ENCODE measurements at regions not wholly inside any gene's neighbourhood (a gene's known extent, or its start where the extent isn't known, plus 50 kb on each side); places are given as distances from the start of the nearest gene placed in this dataset.

DNA sequence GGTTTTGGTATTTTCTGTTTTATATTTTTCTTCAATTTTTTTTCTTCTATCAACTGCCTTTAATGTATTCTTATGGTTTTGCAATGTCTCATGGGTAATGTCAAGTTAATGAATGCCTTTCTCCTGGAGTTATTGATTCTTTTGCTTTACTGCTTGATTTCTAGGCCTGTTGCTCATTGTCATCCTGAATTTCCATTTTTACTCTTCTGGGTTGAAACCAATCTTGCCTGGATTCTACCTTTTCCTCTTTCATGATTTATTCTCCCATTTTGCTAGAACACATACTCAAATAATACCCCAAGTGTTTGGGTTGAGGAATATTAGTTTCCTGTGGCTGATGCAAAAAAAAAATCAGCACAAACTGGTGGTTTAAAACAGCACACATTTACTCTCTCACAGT lies 315.2 kb upstream of the PDZRN3 start:
- TF ChIP-seq, protein P1, sequence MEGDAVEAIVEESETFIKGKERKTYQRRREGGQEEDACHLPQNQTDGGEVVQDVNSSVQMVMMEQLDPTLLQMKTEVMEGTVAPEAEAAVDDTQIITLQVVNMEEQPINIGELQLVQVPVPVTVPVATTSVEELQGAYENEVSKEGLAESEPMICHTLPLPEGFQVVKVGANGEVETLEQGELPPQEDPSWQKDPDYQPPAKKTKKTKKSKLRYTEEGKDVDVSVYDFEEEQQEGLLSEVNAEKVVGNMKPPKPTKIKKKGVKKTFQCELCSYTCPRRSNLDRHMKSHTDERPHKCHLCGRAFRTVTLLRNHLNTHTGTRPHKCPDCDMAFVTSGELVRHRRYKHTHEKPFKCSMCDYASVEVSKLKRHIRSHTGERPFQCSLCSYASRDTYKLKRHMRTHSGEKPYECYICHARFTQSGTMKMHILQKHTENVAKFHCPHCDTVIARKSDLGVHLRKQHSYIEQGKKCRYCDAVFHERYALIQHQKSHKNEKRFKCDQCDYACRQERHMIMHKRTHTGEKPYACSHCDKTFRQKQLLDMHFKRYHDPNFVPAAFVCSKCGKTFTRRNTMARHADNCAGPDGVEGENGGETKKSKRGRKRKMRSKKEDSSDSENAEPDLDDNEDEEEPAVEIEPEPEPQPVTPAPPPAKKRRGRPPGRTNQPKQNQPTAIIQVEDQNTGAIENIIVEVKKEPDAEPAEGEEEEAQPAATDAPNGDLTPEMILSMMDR (conservative IDR thresholded peaks at IDR 0.05 in 1 of 2, IDR thresholded peaks at IDR 0.05 in 1 of 2; ENCODE audit: extremely low read depth in 1 of 2, insufficient read depth in 1 of 2, low read depth in 1 of 2, low read length in 2 of 2), result no peak
- TF ChIP-seq EZH2 (IDR thresholded peaks at IDR 0.05; ENCODE audit: borderline replicate concordance, low read length), result no peak
